HG03558 (cell line): ENCODE measurements at regions not wholly inside any gene's neighbourhood (a gene's known extent, or its start where the extent isn't known, plus 50 kb on each side); places are given as distances from the start of the nearest gene placed in this dataset.
"Not testable (repeated sequence)": the region's sequence is repeated elsewhere in the genome, so short reads cannot be mapped to it uniquely, and the experiment has no call there.

Source experiments
- ATAC-seq: cut with Tn5 transposase; IDR thresholded peaks from one replicate; pipeline ENCODE4 v1.9.1; 2021; ENCODE audit warnings: moderate number of reproducible peaks; ENCODE audit not compliant: unreplicated experiment; ENCODE audit errors: extremely low read depth

GRCh38 chr16:86242244-86243122 is 267.8 kb upstream of the FOXF1 start:
- ATAC-seq: no peak

GRCh38 chr16:86243123-86243473 is 267.2 kb upstream of the FOXF1 start:
- no peak for ATAC-seq

GRCh38 chr16:86243571-86244154 is 266.7 kb upstream of the FOXF1 start:
- no peak for ATAC-seq

GRCh38 chr16:86244158-86244557 is 266.2 kb upstream of the FOXF1 start:
- ATAC-seq: no peak

- ATAC-seq: no peak
Measured at GRCh38 chr16:86244936-86245335, 265.4 kb upstream of the FOXF1 start.

- ATAC-seq: no peak
Measured at GRCh38 chr16:86245351-86245750, 265.0 kb upstream of the FOXF1 start.

GRCh38 chr16:86245895-86246294 is 264.4 kb upstream of the FOXF1 start:
- ATAC-seq: no peak

- no peak for ATAC-seq
Measured at GRCh38 chr16:86248310-86248905, 261.9 kb upstream of the FOXF1 start.

GRCh38 chr16:86249631-86250030 is 260.7 kb upstream of the FOXF1 start:
- ATAC-seq: no peak

GRCh38 chr16:86251682-86252081 is 258.6 kb upstream of the FOXF1 start:
- no peak for ATAC-seq

- no peak for ATAC-seq
Measured at GRCh38 chr16:86252596-86252995, 257.7 kb upstream of the FOXF1 start.

GRCh38 chr16:86255966-86256365 is 254.4 kb upstream of the FOXF1 start:
- ATAC-seq: no peak

- ATAC-seq: no peak
Measured at GRCh38 chr16:86256995-86257394, 253.3 kb upstream of the FOXF1 start.

GRCh38 chr16:86257546-86257945 is 252.8 kb upstream of the FOXF1 start:
- no peak for ATAC-seq

GRCh38 chr16:86258713-86259112 is 251.6 kb upstream of the FOXF1 start:
- no peak for ATAC-seq

GRCh38 chr16:86259499-86259898 is 250.8 kb upstream of the FOXF1 start:
- ATAC-seq: no peak

- no peak for ATAC-seq
Measured at GRCh38 chr16:86261379-86261778, 248.9 kb upstream of the FOXF1 start.

GRCh38 chr16:86267657-86268056 is 242.7 kb upstream of the FOXF1 start:
- ATAC-seq: not testable (repeated sequence)

- no peak for ATAC-seq
Measured at GRCh38 chr16:86270696-86271095, 239.6 kb upstream of the FOXF1 start.

- ATAC-seq: no peak
Measured at GRCh38 chr16:86272744-86273143, 237.6 kb upstream of the FOXF1 start.

GRCh38 chr16:86277221-86277620 is 233.1 kb upstream of the FOXF1 start:
- ATAC-seq: no peak
